A673 (cell line): ENCODE measurements at regions not wholly inside any gene's neighbourhood (a gene's known extent, or its start where the extent isn't known, plus 50 kb on each side); places are given as distances from the start of the nearest gene placed in this dataset.

Experiments
- CTCF ChIP-seq: fragments of 300-800, 200-600 bp; sonication (generic); conservative IDR thresholded peaks from 2 replicates; pipeline ENCODE4 v1.5.1; 2017; ENCODE audit warnings: low read depth, mild to moderate bottlenecking, antibody characterized with exemption, low read length, moderate library complexity, mixed read lengths
- EZH2 ChIP-seq: fragments of 200-600 bp; sonication (generic); IDR thresholded peaks from 2 replicates; pipeline ENCODE4 v1.6.1; 2017; ENCODE audit warnings: borderline replicate concordance, low read depth, mild to moderate bottlenecking, mixed read lengths, antibody characterized with exemption, low read length; ENCODE audit not compliant: poor library complexity, severe bottlenecking

DNA sequence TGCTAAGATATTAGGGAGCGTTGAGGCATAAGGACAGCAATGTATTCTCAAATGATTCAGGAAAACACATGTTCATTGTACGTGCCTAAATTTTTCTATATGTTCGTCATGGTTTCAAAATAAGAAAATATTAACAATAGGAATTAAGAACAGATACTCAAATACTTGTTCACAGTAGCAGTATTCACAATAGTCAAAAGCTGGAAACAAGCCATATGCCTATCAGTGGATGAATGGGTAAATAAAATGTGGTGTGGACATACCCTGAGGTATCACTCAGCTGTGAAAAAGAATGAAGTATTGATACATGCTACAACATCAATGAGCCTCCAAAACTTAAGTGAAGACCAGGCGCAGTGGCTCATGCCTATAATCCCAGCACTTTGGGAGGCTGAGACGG, 84.7 kb upstream of the PTER start:
- TF ChIP-seq EZH2 (no peak), CTCF (no peak)
